NT2/D1 (cell line): ENCODE measurements at regions not wholly inside any gene's neighbourhood (a gene's known extent, or its start where the extent isn't known, plus 50 kb on each side); places are given as distances from the start of the nearest gene placed in this dataset.

Experiments used
- SUZ12 ChIP-seq: IDR thresholded peaks from 2 replicates; pipeline ENCODE4 v1.6.1; 2011; ENCODE audit not compliant: insufficient read length, insufficient read depth; ENCODE audit errors: extremely low read depth
- YY1 ChIP-seq: IDR thresholded peaks from 2 replicates; pipeline ENCODE4 v1.6.1; 2011; ENCODE audit not compliant: insufficient read length, insufficient read depth

GRCh38 chr5:175377816-175378215 lies 66.2 kb downstream of the DRD1 start:
- no peak for TF ChIP-seq YY1
- TF ChIP-seq SUZ12, result no peak
